ENCODE measurements at regions not wholly inside any gene's neighbourhood (a gene's known extent, or its start where the extent isn't known, plus 50 kb on each side); places are given as distances from the start of the nearest gene placed in this dataset.

- CTCF ChIA-PET (ENCODE audit: low intra/inter-chr PET ratio): no interaction called here
Measured at GRCh38 chr5:35488791-35489190, 128.9 kb upstream of the SPEF2 start.

More at GRCh38 chr5:35488791-35489190, 128.9 kb upstream of the SPEF2 start:
- no TSS peak for BruUV-seq (replicated peaks)
- intact Hi-C loops (cut with micrococcal nuclease) (no loop called here), in situ Hi-C loops (cut with MboI) (no loop called here)
- WGBS (ENCODE audit: insufficient coverage, low coverage, missing lambda C conversion rate): 1% methylated on average over 3 of the region's 3 CpGs
- Histone ChIP-seq H3K9me3 (replicated peaks; ENCODE audit: control insufficient read depth, insufficient read depth, low read depth, low read length) (no peaks in the 10 kb centered on the region), H3K9ac (ENCODE audit: insufficient read depth in 1 of 2, low read depth in 2 of 2, low read length in 2 of 2) (no peak overlapping the region), H3K79me2 (ENCODE audit: control insufficient read depth, insufficient read depth, low read length) (no peaks in the 10 kb centered on the region), H3K27me3 (ENCODE audit: control insufficient read depth in 2 of 2, insufficient read depth in 2 of 2, low read length in 2 of 2) (no peaks in the 10 kb centered on the region), H3K36me3 (ENCODE audit: control insufficient read depth, insufficient read depth, low read length) (no peaks in the 10 kb centered on the region), H3K27ac (ENCODE audit: extremely low read depth, low read depth, low read length) (no peak overlapping the region), H3K4me3 (no peak overlapping the region), H4K20me1 (replicated peaks; ENCODE audit: control insufficient read depth, insufficient read depth, low read length) (no peaks in the 10 kb centered on the region), H3K4me1 (replicated peaks in 1 of 2; ENCODE audit: control insufficient read depth in 2 of 2, insufficient read depth in 2 of 2, low read length in 2 of 2) (no peaks in the 10 kb centered on the region), H2AFZ (ENCODE audit: low read depth, low read length) (no peak overlapping the region), H3K9me1 (ENCODE audit: control insufficient read depth, insufficient read depth, low read length) (no peaks in the 10 kb centered on the region), H3K4me2 (ENCODE audit: insufficient read depth, low read length) (no peak overlapping the region)
- POLR2A ChIA-PET: no interaction called here
- FAIRE-seq: no peak
- ATAC-seq: no peak
- DNase-seq (ENCODE audit: extremely low read depth in 1 of 4, low spot score in 3 of 4): no peak
- TF ChIP-seq HDGF (IDR thresholded peaks at IDR 0.05) (no peak), ZNF644 (tag; IDR thresholded peaks at IDR 0.05; ENCODE audit: low read depth) (no peak), SNIP1 (IDR thresholded peaks at IDR 0.05; ENCODE audit: low read depth) (no peak), CREM (IDR thresholded peaks at IDR 0.05; ENCODE audit: low read depth) (no peak), PHB (CRISPR knock-in tag; IDR thresholded peaks at IDR 0.05) (no peak), ZNF507 (tag; conservative IDR thresholded peaks at IDR 0.05) (no peak), PRMT5 (CRISPR knock-in tag; IDR thresholded peaks at IDR 0.05) (no peak), ESRRA (IDR thresholded peaks at IDR 0.05; ENCODE audit: borderline replicate concordance, low read depth) (no peak)
- TF ChIP-seq, protein P1, sequence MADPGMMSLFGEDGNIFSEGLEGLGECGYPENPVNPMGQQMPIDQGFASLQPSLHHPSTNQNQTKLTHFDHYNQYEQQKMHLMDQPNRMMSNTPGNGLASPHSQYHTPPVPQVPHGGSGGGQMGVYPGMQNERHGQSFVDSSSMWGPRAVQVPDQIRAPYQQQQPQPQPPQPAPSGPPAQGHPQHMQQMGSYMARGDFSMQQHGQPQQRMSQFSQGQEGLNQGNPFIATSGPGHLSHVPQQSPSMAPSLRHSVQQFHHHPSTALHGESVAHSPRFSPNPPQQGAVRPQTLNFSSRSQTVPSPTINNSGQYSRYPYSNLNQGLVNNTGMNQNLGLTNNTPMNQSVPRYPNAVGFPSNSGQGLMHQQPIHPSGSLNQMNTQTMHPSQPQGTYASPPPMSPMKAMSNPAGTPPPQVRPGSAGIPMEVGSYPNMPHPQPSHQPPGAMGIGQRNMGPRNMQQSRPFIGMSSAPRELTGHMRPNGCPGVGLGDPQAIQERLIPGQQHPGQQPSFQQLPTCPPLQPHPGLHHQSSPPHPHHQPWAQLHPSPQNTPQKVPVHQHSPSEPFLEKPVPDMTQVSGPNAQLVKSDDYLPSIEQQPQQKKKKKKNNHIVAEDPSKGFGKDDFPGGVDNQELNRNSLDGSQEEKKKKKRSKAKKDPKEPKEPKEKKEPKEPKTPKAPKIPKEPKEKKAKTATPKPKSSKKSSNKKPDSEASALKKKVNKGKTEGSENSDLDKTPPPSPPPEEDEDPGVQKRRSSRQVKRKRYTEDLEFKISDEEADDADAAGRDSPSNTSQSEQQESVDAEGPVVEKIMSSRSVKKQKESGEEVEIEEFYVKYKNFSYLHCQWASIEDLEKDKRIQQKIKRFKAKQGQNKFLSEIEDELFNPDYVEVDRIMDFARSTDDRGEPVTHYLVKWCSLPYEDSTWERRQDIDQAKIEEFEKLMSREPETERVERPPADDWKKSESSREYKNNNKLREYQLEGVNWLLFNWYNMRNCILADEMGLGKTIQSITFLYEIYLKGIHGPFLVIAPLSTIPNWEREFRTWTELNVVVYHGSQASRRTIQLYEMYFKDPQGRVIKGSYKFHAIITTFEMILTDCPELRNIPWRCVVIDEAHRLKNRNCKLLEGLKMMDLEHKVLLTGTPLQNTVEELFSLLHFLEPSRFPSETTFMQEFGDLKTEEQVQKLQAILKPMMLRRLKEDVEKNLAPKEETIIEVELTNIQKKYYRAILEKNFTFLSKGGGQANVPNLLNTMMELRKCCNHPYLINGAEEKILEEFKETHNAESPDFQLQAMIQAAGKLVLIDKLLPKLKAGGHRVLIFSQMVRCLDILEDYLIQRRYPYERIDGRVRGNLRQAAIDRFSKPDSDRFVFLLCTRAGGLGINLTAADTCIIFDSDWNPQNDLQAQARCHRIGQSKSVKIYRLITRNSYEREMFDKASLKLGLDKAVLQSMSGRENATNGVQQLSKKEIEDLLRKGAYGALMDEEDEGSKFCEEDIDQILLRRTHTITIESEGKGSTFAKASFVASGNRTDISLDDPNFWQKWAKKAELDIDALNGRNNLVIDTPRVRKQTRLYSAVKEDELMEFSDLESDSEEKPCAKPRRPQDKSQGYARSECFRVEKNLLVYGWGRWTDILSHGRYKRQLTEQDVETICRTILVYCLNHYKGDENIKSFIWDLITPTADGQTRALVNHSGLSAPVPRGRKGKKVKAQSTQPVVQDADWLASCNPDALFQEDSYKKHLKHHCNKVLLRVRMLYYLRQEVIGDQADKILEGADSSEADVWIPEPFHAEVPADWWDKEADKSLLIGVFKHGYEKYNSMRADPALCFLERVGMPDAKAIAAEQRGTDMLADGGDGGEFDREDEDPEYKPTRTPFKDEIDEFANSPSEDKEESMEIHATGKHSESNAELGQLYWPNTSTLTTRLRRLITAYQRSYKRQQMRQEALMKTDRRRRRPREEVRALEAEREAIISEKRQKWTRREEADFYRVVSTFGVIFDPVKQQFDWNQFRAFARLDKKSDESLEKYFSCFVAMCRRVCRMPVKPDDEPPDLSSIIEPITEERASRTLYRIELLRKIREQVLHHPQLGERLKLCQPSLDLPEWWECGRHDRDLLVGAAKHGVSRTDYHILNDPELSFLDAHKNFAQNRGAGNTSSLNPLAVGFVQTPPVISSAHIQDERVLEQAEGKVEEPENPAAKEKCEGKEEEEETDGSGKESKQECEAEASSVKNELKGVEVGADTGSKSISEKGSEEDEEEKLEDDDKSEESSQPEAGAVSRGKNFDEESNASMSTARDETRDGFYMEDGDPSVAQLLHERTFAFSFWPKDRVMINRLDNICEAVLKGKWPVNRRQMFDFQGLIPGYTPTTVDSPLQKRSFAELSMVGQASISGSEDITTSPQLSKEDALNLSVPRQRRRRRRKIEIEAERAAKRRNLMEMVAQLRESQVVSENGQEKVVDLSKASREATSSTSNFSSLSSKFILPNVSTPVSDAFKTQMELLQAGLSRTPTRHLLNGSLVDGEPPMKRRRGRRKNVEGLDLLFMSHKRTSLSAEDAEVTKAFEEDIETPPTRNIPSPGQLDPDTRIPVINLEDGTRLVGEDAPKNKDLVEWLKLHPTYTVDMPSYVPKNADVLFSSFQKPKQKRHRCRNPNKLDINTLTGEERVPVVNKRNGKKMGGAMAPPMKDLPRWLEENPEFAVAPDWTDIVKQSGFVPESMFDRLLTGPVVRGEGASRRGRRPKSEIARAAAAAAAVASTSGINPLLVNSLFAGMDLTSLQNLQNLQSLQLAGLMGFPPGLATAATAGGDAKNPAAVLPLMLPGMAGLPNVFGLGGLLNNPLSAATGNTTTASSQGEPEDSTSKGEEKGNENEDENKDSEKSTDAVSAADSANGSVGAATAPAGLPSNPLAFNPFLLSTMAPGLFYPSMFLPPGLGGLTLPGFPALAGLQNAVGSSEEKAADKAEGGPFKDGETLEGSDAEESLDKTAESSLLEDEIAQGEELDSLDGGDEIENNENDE (IDR thresholded peaks at IDR 0.05; ENCODE audit: low read depth, low read length): no peak
